ENCODE measurements at regions not wholly inside any gene's neighbourhood (a gene's known extent, or its start where the extent isn't known, plus 50 kb on each side); places are given as distances from the start of the nearest gene placed in this dataset.

DNA sequence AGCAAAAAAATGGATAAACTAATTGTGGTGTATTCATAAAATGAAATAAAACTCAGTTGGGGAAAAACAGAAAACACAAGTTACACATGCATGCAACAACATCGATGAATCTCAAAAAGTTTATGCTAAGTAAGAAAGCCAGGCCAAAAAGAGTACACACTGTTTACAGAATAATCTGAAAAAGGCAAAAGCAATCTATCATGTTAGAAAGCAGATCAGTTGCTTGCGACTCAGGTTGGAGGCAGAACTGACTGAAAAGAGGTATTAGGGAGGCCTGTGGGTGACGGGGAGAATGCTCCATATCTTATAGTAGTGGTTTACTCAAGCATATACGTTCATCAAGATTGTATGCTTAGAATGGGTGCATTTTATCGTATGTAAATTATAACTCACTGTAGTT is 119.2 kb downstream of the ARRDC3 start:
- Histone ChIP-seq H3F3A (ENCODE audit: low read depth) (no peaks in the 10 kb centered on the region), H3K27me3 (ENCODE audit: insufficient read depth, low read length, poor library complexity, severe bottlenecking) (no peaks in the 10 kb centered on the region), H3K36me3 (ENCODE audit: insufficient read depth, low read length) (no peaks in the 10 kb centered on the region), H3K4me1 (ENCODE audit: insufficient read depth, low read length, poor library complexity, severe bottlenecking) (no peaks in the 10 kb centered on the region), H3K9ac (ENCODE audit: low read depth, low read length, poor library complexity, severe bottlenecking) (no peak overlapping the region), H3K9me3 (ENCODE audit: insufficient read depth, low read depth, low read length) (no peaks in the 10 kb centered on the region), H2AFZ (ENCODE audit: low read length) (no peak overlapping the region), H3K79me2 (ENCODE audit: insufficient read depth, low read length) (no peaks in the 10 kb centered on the region), H3K4me2 (ENCODE audit: low read depth, low read length, poor library complexity, severe bottlenecking) (no peak overlapping the region), H3K4me3 (ENCODE audit: low read length, poor library complexity, severe bottlenecking) (no peak overlapping the region), H3K9me2 (replicated peaks; ENCODE audit: low read depth, low read length) (no peaks in the 10 kb centered on the region), H4K20me1 (ENCODE audit: insufficient read depth, low read length, poor library complexity, severe bottlenecking) (no peaks in the 10 kb centered on the region)
- TF ChIP-seq, protein P1, sequence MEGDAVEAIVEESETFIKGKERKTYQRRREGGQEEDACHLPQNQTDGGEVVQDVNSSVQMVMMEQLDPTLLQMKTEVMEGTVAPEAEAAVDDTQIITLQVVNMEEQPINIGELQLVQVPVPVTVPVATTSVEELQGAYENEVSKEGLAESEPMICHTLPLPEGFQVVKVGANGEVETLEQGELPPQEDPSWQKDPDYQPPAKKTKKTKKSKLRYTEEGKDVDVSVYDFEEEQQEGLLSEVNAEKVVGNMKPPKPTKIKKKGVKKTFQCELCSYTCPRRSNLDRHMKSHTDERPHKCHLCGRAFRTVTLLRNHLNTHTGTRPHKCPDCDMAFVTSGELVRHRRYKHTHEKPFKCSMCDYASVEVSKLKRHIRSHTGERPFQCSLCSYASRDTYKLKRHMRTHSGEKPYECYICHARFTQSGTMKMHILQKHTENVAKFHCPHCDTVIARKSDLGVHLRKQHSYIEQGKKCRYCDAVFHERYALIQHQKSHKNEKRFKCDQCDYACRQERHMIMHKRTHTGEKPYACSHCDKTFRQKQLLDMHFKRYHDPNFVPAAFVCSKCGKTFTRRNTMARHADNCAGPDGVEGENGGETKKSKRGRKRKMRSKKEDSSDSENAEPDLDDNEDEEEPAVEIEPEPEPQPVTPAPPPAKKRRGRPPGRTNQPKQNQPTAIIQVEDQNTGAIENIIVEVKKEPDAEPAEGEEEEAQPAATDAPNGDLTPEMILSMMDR (conservative IDR thresholded peaks at IDR 0.05; ENCODE audit: low read length), result no peak
- no peak for TF ChIP-seq EZH2phosphoT487 (IDR thresholded peaks at IDR 0.05; ENCODE audit: borderline replicate concordance)

DNA sequence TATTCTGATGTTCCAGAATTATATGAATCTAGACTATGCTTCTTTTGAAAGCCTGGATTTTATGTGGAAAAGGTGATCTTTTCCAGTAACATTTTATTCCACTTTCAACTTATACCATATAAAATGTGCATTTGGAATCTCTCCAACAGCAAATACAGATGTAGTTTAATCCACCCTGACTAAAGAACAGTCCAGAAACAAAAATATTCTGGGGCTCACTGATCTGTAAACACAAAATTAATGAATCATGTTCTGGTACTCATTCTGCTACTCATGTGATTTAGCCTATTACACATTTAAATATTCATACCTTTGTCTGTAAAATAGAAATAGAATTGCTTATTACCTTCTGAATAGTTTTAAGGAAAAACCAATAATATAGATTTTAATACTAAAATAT is 125.8 kb downstream of the ARRDC3 start:
- Histone ChIP-seq H4K20me1 (ENCODE audit: insufficient read depth, low read length, poor library complexity, severe bottlenecking) (no peaks in the 10 kb centered on the region), H3K9ac (ENCODE audit: low read depth, low read length, poor library complexity, severe bottlenecking) (no peak overlapping the region), H3K4me2 (ENCODE audit: low read depth, low read length, poor library complexity, severe bottlenecking) (no peak overlapping the region), H3K4me1 (ENCODE audit: insufficient read depth, low read length, poor library complexity, severe bottlenecking) (no peaks in the 10 kb centered on the region), H3K9me2 (replicated peaks; ENCODE audit: low read depth, low read length) (no peaks in the 10 kb centered on the region), H3K4me3 (ENCODE audit: low read length, poor library complexity, severe bottlenecking) (no peak overlapping the region), H3K36me3 (ENCODE audit: insufficient read depth, low read length) (no peaks in the 10 kb centered on the region), H3K27me3 (ENCODE audit: insufficient read depth, low read length, poor library complexity, severe bottlenecking) (no peaks in the 10 kb centered on the region), H3K79me2 (ENCODE audit: insufficient read depth, low read length) (no peaks in the 10 kb centered on the region), H2AFZ (ENCODE audit: low read length) (no peak overlapping the region), H3K9me3 (ENCODE audit: insufficient read depth, low read depth, low read length) (no peaks in the 10 kb centered on the region), H3F3A (ENCODE audit: low read depth) (no peaks in the 10 kb centered on the region)
- TF ChIP-seq, protein P1 (conservative IDR thresholded peaks at IDR 0.05; ENCODE audit: low read length), result no peak
- no peak for TF ChIP-seq EZH2phosphoT487 (IDR thresholded peaks at IDR 0.05; ENCODE audit: borderline replicate concordance)

DNA sequence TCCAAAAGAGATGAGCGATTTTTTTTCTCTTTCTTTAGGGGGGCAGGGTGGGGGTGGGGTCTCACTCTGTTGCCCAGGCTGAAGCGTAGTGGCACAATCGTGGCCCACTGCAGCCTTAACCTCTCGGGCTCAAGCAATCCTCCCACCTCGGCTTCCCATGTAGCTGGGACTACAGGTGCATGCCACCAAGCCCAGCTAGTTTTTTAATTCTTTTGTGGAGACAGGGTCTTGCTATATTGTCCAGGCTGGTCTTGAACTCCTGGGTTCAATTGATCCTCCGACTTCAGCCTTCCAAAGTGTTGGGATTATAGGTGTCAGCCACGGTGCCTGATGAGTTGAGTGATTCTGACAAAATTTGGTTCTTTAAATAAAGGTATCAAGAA is 127.0 kb downstream of the ARRDC3 start:
- TF ChIP-seq EZH2phosphoT487 (IDR thresholded peaks at IDR 0.05; ENCODE audit: borderline replicate concordance), result no peak
- TF ChIP-seq, protein P1 (conservative IDR thresholded peaks at IDR 0.05; ENCODE audit: low read length), result no peak
- Histone ChIP-seq H3F3A (ENCODE audit: low read depth) (no peaks in the 10 kb centered on the region), H3K27me3 (ENCODE audit: insufficient read depth, low read length, poor library complexity, severe bottlenecking) (no peaks in the 10 kb centered on the region), H3K9ac (ENCODE audit: low read depth, low read length, poor library complexity, severe bottlenecking) (no peak overlapping the region), H3K9me2 (replicated peaks; ENCODE audit: low read depth, low read length) (no peaks in the 10 kb centered on the region), H2AFZ (ENCODE audit: low read length) (no peak overlapping the region), H3K79me2 (ENCODE audit: insufficient read depth, low read length) (no peaks in the 10 kb centered on the region), H3K4me3 (ENCODE audit: low read length, poor library complexity, severe bottlenecking) (no peak overlapping the region), H3K4me2 (ENCODE audit: low read depth, low read length, poor library complexity, severe bottlenecking) (no peak overlapping the region), H3K36me3 (ENCODE audit: insufficient read depth, low read length) (no peaks in the 10 kb centered on the region), H4K20me1 (ENCODE audit: insufficient read depth, low read length, poor library complexity, severe bottlenecking) (no peaks in the 10 kb centered on the region), H3K9me3 (ENCODE audit: insufficient read depth, low read depth, low read length) (no peaks in the 10 kb centered on the region), H3K4me1 (ENCODE audit: insufficient read depth, low read length, poor library complexity, severe bottlenecking) (no peaks in the 10 kb centered on the region)
